IMR-90 (cell line): ENCODE measurements at regions not wholly inside any gene's neighbourhood (a gene's known extent, or its start where the extent isn't known, plus 50 kb on each side); places are given as distances from the start of the nearest gene placed in this dataset.

Experiments
- ATAC-seq: fragments of 200-7000 bp; cut with Tn5 transposase; 2 replicates; pipeline ENCODE4 v1.9.1; 2020; ENCODE audit warnings: low read depth, mild to moderate bottlenecking, moderate library complexity
- BruUV-seq: library from RNA; stranded (reverse); fragments of 400-500 nt; replicated peaks from 2 replicates; lab custom pipeline; 2021; lab: Mats Ljungman, UMichigan
- CTCF ChIA-PET: fragments of 300-600 bp; formaldehyde crosslinking; extraction: SDS; loops from one replicate; lab custom pipeline; 2021; ENCODE audit warnings: antibody characterized with exemption; lab: Yijun Ruan, JAX
- POLR2A ChIA-PET: fragments of 300-600 bp; sonication (Branson Sonifier 250); formaldehyde crosslinking; loops from one replicate; lab custom pipeline; 2022; ENCODE audit warnings: antibody characterized with exemption; ENCODE audit not compliant: unreplicated experiment; lab: Charles Lee
- DNase-seq: peaks from one replicate; pipeline ENCODE4 v3.0.0; 2013
- H2AFZ ChIP-seq: replicated peaks from 2 replicates; pipeline ENCODE3; 2013; ENCODE audit warnings: low read length, mild to moderate bottlenecking; ENCODE audit not compliant: poor library complexity
- H2AK5ac ChIP-seq: 2 replicates; pipeline ENCODE4 v1.6.1; 2013; ENCODE audit warnings: low read depth, low read length, inconsistent platforms
- H2AK9ac ChIP-seq: replicated peaks from 2 replicates; pipeline ENCODE3; 2013; ENCODE audit warnings: mild to moderate bottlenecking, low read depth, low read length, moderate library complexity; ENCODE audit not compliant: poor library complexity
- H2BK120ac ChIP-seq: 2 replicates; pipeline ENCODE4 v1.6.1; 2013; ENCODE audit warnings: low read depth, low read length, inconsistent platforms
- H2BK15ac ChIP-seq: 3 replicates; pipeline ENCODE4 v1.6.1; 2013; ENCODE audit warnings: low read depth, low read length, inconsistent platforms
- H2BK20ac ChIP-seq: 2 replicates; pipeline ENCODE4 v1.6.1; 2013; ENCODE audit warnings: low read depth, mild to moderate bottlenecking, inconsistent platforms, low read length, moderate library complexity
- H2BK5ac ChIP-seq: 2 replicates; pipeline ENCODE4 v1.6.1; 2013; ENCODE audit warnings: mild to moderate bottlenecking, low read depth, low read length, inconsistent platforms; ENCODE audit not compliant: poor library complexity, severe bottlenecking
- H3K14ac ChIP-seq: replicated peaks from 2 replicates; pipeline ENCODE4 v1.6.1; 2013; ENCODE audit warnings: low read depth, low read length, inconsistent platforms
- H3K18ac ChIP-seq: 2 replicates; pipeline ENCODE4 v1.6.1; 2013; ENCODE audit warnings: low read depth, low read length, control low read depth
- H3K23ac ChIP-seq: 2 replicates; pipeline ENCODE4 v1.6.1; 2013; ENCODE audit warnings: low read depth, low read length, inconsistent platforms
- H3K27ac ChIP-seq: 2 replicates; pipeline ENCODE4 v1.5.1; 2013; ENCODE audit warnings: mild to moderate bottlenecking, control low read depth, low read length; ENCODE audit not compliant: insufficient read depth
- H3K27me3 ChIP-seq: 2 replicates; pipeline ENCODE4 v1.6.1; 2013; ENCODE audit warnings: low read length; ENCODE audit not compliant: control insufficient read depth, insufficient read depth
- H3K36me3 ChIP-seq: 2 replicates; pipeline ENCODE4 v1.6.1; 2013; ENCODE audit warnings: low read length, mixed read lengths; ENCODE audit not compliant: control insufficient read depth, insufficient read depth
- H3K4ac ChIP-seq: 2 replicates; pipeline ENCODE4 v1.6.1; 2013; ENCODE audit warnings: low read depth, low read length, inconsistent platforms
- H3K4me1 ChIP-seq: 2 replicates; pipeline ENCODE4 v1.6.1; 2013; ENCODE audit warnings: low read length, mixed read lengths; ENCODE audit not compliant: control insufficient read depth, insufficient read depth
- H3K4me2 ChIP-seq: 2 replicates; pipeline ENCODE4 v1.6.1; 2013; ENCODE audit warnings: low read depth, mild to moderate bottlenecking, control low read depth, low read length, moderate library complexity
- H3K4me3 ChIP-seq: 2 replicates; pipeline ENCODE4 v1.5.1; 2013; ENCODE audit warnings: low read depth, mild to moderate bottlenecking, control low read depth, low read length, moderate library complexity; ENCODE audit not compliant: insufficient read depth
- H3K56ac ChIP-seq: 2 replicates; pipeline ENCODE4 v1.6.1; 2013; ENCODE audit warnings: low read length, inconsistent platforms; ENCODE audit not compliant: insufficient read depth; ENCODE audit errors: extremely low read depth
- H3K79me1 ChIP-seq, 2 experiments: 2 replicates each; pipeline ENCODE4 v1.6.1; 2013; ENCODE audit warnings: low read length in 2 of 2, inconsistent platforms in 1 of 2, low read depth in 1 of 2
- H3K9ac ChIP-seq: 2 replicates; pipeline ENCODE4 v1.6.1; 2013; ENCODE audit warnings: low read depth, low read length, control low read depth
- H3K9me1 ChIP-seq: 2 replicates; pipeline ENCODE4 v1.6.1; 2013; ENCODE audit warnings: low read length, inconsistent platforms; ENCODE audit not compliant: insufficient read depth
- H3K9me3 ChIP-seq: 2 replicates; pipeline ENCODE4 v1.6.1; 2013; ENCODE audit warnings: low read length; ENCODE audit not compliant: control insufficient read depth, insufficient read depth
- H4K20me1 ChIP-seq: 2 replicates; pipeline ENCODE4 v1.6.1; 2013; ENCODE audit warnings: low read length, inconsistent platforms; ENCODE audit not compliant: insufficient read depth
- H4K5ac ChIP-seq: 2 replicates; pipeline ENCODE4 v1.6.1; 2013; ENCODE audit warnings: mild to moderate bottlenecking, low read depth, low read length, control low read depth
- H4K8ac ChIP-seq, 2 experiments: 2 replicates each; pipeline ENCODE4 v1.6.1; 2013; ENCODE audit warnings: low read depth in 2 of 2, low read length in 2 of 2, control low read depth in 1 of 2, inconsistent platforms in 1 of 2
- H4K91ac ChIP-seq: 2 replicates; pipeline ENCODE4 v1.6.1; 2013; ENCODE audit warnings: low read depth, low read length, inconsistent platforms; ENCODE audit not compliant: insufficient read depth
- BHLHE40 ChIP-seq: fragments of 150-350 bp; IDR thresholded peaks from 2 replicates; pipeline ENCODE4 v1.6.1; 2016; ENCODE audit warnings: mild to moderate bottlenecking, low read depth, low read length
- CEBPB ChIP-seq: IDR thresholded peaks from 2 replicates; pipeline ENCODE4 v1.6.1; 2012; ENCODE audit warnings: low read depth, low read length, improper control_type of control experiment
- CHD1 ChIP-seq: IDR thresholded peaks from 2 replicates; pipeline ENCODE4 v1.6.1; 2012; ENCODE audit warnings: low read depth, low read length, improper control_type of control experiment
- CTCF ChIP-seq: conservative IDR thresholded peaks from 2 replicates; pipeline ENCODE4 v1.5.1; 2012; ENCODE audit warnings: mild to moderate bottlenecking, low read depth, low read length, improper control_type of control experiment
- NFE2L2 ChIP-seq: fragments of 150-350 bp; IDR thresholded peaks from 2 replicates; pipeline ENCODE4 v1.6.1; 2016; ENCODE audit warnings: low read depth, mild to moderate bottlenecking, low read length
- POLR2A ChIP-seq: IDR thresholded peaks from 2 replicates; pipeline ENCODE4 v1.6.1; 2012; ENCODE audit warnings: mild to moderate bottlenecking, low read depth, low read length
- WGBS, 2 experiments: methylation state at CpG; one replicate each; pipeline versions ENCODE4 v1.1.5 to v1.1.7; 2013; ENCODE audit warnings: missing lambda C conversion rate in 2 of 2; ENCODE audit not compliant: insufficient read length in 1 of 2; ENCODE audit errors: extremely low coverage in 2 of 2; 5-methylcytosine and 5-hydroxymethylcytosine counted together
- dilution Hi-C: fragments of 300-500 bp; cut with HindIII; formaldehyde crosslinking; loops from one replicate; pipeline ENCODE4 v1.14.3; 2018; ENCODE audit warnings: low sequenced_read_pairs; ENCODE audit not compliant: unreplicated experiment
- in situ Hi-C: fragments of 300-500 bp; cut with MboI; formaldehyde crosslinking; loops from 3 replicates; pipeline ENCODE4 v1.14.3; 2019; ENCODE audit warnings: low sequenced_read_pairs, inconsistent platforms, mixed read lengths
- intact Hi-C: fragments of 100-400 bp; cut with micrococcal nuclease; formaldehyde crosslinking; loops from 2 replicates; pipeline ENCODE4 v1.10.0; 2022

- Histone ChIP-seq H3K18ac (no peak overlapping the region), H4K5ac (no peak overlapping the region), H3K56ac (no peak overlapping the region), H3K14ac (no peak overlapping the region), H2BK120ac (no peak overlapping the region), H3K36me3 (no peaks in the 10 kb centered on the region), H4K8ac (no peak overlapping the region), H4K91ac (no peak overlapping the region), H2BK15ac (no peak overlapping the region), H3K9me3 (0 out of 2 replicates have a peak, but pooled peaks cover 2% of the 10 kb centered on the region), H4K20me1 (no peaks in the 10 kb centered on the region), H3K4me1 (no peaks in the 10 kb centered on the region), H3K4ac (no peak overlapping the region), H3K4me2 (no peak overlapping the region), H3K27me3 (no peaks in the 10 kb centered on the region), H3K79me1 (no peaks in the 10 kb centered on the region), H3K27ac (no peak overlapping the region), H2AK5ac (no peak overlapping the region), H2BK5ac (no peak overlapping the region), H2BK20ac (no peak overlapping the region), H3K9me1 (no peaks in the 10 kb centered on the region), H3K4me3 (no peak overlapping the region), H2AK9ac (no peak overlapping the region), H3K23ac (no peak overlapping the region), H3K9ac (no peak overlapping the region), H2AFZ (no peak overlapping the region)
- CTCF ChIA-PET, result no interaction called here
- POLR2A ChIA-PET, result no interaction called here
- TF ChIP-seq NFE2L2 (no peak), POLR2A (no peak), BHLHE40 (no peak), CTCF (no peak), CHD1 (no peak), CEBPB (no peak)
- no TSS peak for BruUV-seq
- in situ Hi-C loops, result no loop called here
- dilution Hi-C loops, result no loop called here
- ATAC-seq (no peak), DNase-seq (no peak)
- intact Hi-C loops, result no loop called here
- no CpG with 5 or more reads among the region's 5 CpGs for WGBS, 2 experiments
Measured at GRCh38 chr5:51043745-51044144, 339.5 kb upstream of the ISL1 start.
